Cardiac septum (tissue), 1 donor: ENCODE measurements at regions not wholly inside any gene's neighbourhood (a gene's known extent, or its start where the extent isn't known, plus 50 kb on each side); places are given as distances from the start of the nearest gene placed in this dataset.
"Not testable (repeated sequence)": the region's sequence is repeated elsewhere in the genome, so short reads cannot be mapped to it uniquely, and the experiment has no call there.

Experiments
- DNase-seq: peaks from one replicate; pipeline ENCODE4 v3.0.0-alpha.2; 2020; ENCODE audit warnings: low spot score
- intact Hi-C: fragments of 100-400 bp; cut with DNase I; formaldehyde crosslinking; loops from one replicate; pipeline ENCODE4 v1.14.0; 2022
- donor health status: DM: no; HTN: no; CAD: no.

- intact Hi-C loops: no loop called here
- no peak for DNase-seq
Measured at GRCh38 chr7:136290351-136290750, 313.2 kb upstream of the MTPN start.

- DNase-seq: no peak
- intact Hi-C loops: no loop called here
Measured at GRCh38 chr7:136278057-136278456, 300.9 kb upstream of the MTPN start.

- DNase-seq: no peak
- intact Hi-C loops: no loop called here
Measured at GRCh38 chr7:136275794-136276193, 298.6 kb upstream of the MTPN start.

GRCh38 chr7:136274636-136275345 lies 297.6 kb upstream of the MTPN start:
- no peak for DNase-seq
- intact Hi-C loops: no loop called here

- intact Hi-C loops: no loop called here
- DNase-seq: no peak
Measured at GRCh38 chr7:136272934-136273333, 295.8 kb upstream of the MTPN start.

GRCh38 chr7:136267822-136268221 lies 290.7 kb upstream of the MTPN start:
- no peak for DNase-seq
- intact Hi-C loops: no loop called here

- intact Hi-C loops: no loop called here
Measured at GRCh38 chr7:136266457-136266856, 289.3 kb upstream of the MTPN start.

GRCh38 chr7:136264304-136264703 lies 287.1 kb upstream of the MTPN start:
- intact Hi-C loops, DNase-seq: not testable (repeated sequence)

More at GRCh38 chr7:136266457-136266856, 289.3 kb upstream of the MTPN start:
- DNase-seq: no peak

GRCh38 chr7:136263112-136263860 lies 286.1 kb upstream of the MTPN start:
- DNase-seq, intact Hi-C loops: not testable (repeated sequence)

- DNase-seq, intact Hi-C loops: not testable (repeated sequence)
Measured at GRCh38 chr7:136260591-136260990, 283.4 kb upstream of the MTPN start.

GRCh38 chr7:136259074-136259473 lies 281.9 kb upstream of the MTPN start:
- no peak for DNase-seq
- intact Hi-C loops: no loop called here

- intact Hi-C loops: no loop called here
- DNase-seq: no peak
Measured at GRCh38 chr7:136256491-136256890, 279.3 kb upstream of the MTPN start.

GRCh38 chr7:136254148-136254547 lies 277.0 kb upstream of the MTPN start:
- no peak for DNase-seq
- intact Hi-C loops: no loop called here

- no peak for DNase-seq
- intact Hi-C loops: no loop called here
Measured at GRCh38 chr7:136251826-136252225, 274.7 kb upstream of the MTPN start.

- DNase-seq: no peak
- intact Hi-C loops: no loop called here
Measured at GRCh38 chr7:136247211-136247610, 270.1 kb upstream of the MTPN start.

GRCh38 chr7:136245327-136246004 lies 268.3 kb upstream of the MTPN start:
- intact Hi-C loops: no loop called here
- DNase-seq: no peak

- no peak for DNase-seq
- intact Hi-C loops: no loop called here
Measured at GRCh38 chr7:136234040-136234439, 256.9 kb upstream of the MTPN start.

GRCh38 chr7:136230210-136230609 lies 253.1 kb upstream of the MTPN start:
- intact Hi-C loops: no loop called here
- DNase-seq: no peak

- intact Hi-C loops: no loop called here
- DNase-seq: no peak
Measured at GRCh38 chr7:136229790-136230189, 252.6 kb upstream of the MTPN start.

- intact Hi-C loops: no loop called here
- no peak for DNase-seq
Measured at GRCh38 chr7:136228171-136228570, 251.0 kb upstream of the MTPN start.

- DNase-seq: no peak
- intact Hi-C loops: no loop called here
Measured at GRCh38 chr7:136214356-136214755, 237.2 kb upstream of the MTPN start.
